Progenitor cell of endocrine pancreas (in vitro differentiated cells): ENCODE measurements at regions not wholly inside any gene's neighbourhood (a gene's known extent, or its start where the extent isn't known, plus 50 kb on each side); places are given as distances from the start of the nearest gene placed in this dataset.

Experiments
- DNase-seq: peaks from one replicate; pipeline ENCODE4 v3.0.0; 2021; ENCODE audit warnings: low spot score; ENCODE audit not compliant: unreplicated experiment
- H3K27ac Mint-ChIP-seq: 2 replicates; pipeline ENCODE4 v1.8.0; 2021; ENCODE audit warnings: mild to moderate bottlenecking, moderate library complexity, mixed read lengths
- H3K27me3 Mint-ChIP-seq: 2 replicates; pipeline ENCODE4 v1.8.0; 2021; ENCODE audit warnings: mixed read lengths
- H3K36me3 Mint-ChIP-seq: 2 replicates; pipeline ENCODE4 v1.8.0; 2022; ENCODE audit warnings: mixed read lengths; ENCODE audit not compliant: insufficient read depth
- H3K4me1 Mint-ChIP-seq: 2 replicates; pipeline ENCODE4 v1.8.0; 2021; ENCODE audit warnings: low read depth, mixed read lengths
- H3K4me3 Mint-ChIP-seq: 2 replicates; pipeline ENCODE4 v1.8.0; 2021; ENCODE audit warnings: low read depth, mild to moderate bottlenecking, moderate library complexity, mixed read lengths
- H3K9me3 Mint-ChIP-seq: 2 replicates; pipeline ENCODE4 v1.8.0; 2021; ENCODE audit warnings: low read depth, mixed read lengths
- TF ChIP-seq, protein P1 (sequence below): fragments of 200-600 bp; sonication (generic); IDR thresholded peaks from one replicate; pipeline ENCODE4 v1.5.0; 2021; ENCODE audit warnings: antibody characterized with exemption, mild to moderate bottlenecking; ENCODE audit not compliant: unreplicated experiment

DNA sequence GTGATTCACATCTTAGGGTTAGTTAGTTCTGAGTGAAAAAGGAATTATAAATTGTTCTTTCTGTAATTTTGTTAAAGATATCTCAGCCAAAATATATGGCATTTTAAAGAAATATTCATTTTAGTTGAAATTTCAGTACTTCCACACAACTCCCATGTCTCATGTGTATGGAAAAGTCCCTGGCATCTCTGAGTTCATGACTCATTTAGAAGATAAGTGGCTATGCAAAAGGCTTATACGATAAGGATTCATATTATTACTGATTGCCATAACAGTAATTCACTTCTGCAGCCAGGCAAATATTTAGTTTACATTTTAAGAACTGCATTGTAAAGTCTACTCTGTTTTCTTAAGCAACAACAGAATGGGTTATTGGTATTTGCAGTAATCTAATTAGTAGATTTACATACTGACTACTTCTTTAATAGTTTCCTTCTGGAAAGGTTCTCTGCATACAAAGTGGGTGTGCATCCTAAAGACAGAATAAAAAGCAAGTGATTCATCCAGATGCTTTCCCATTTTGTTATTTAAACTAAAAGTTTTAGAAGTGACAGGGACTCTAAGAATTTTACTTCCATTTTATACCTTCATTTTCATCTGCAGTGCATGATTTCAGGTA lies 682.4 kb upstream of the PABPC4L start:
- peaks cover 2% of the 10 kb centered on the region for H3K4me1 Mint-ChIP-seq
- no peak for DNase-seq
- H3K4me3 Mint-ChIP-seq: no peak overlapping the region
- TF ChIP-seq, protein P1, sequence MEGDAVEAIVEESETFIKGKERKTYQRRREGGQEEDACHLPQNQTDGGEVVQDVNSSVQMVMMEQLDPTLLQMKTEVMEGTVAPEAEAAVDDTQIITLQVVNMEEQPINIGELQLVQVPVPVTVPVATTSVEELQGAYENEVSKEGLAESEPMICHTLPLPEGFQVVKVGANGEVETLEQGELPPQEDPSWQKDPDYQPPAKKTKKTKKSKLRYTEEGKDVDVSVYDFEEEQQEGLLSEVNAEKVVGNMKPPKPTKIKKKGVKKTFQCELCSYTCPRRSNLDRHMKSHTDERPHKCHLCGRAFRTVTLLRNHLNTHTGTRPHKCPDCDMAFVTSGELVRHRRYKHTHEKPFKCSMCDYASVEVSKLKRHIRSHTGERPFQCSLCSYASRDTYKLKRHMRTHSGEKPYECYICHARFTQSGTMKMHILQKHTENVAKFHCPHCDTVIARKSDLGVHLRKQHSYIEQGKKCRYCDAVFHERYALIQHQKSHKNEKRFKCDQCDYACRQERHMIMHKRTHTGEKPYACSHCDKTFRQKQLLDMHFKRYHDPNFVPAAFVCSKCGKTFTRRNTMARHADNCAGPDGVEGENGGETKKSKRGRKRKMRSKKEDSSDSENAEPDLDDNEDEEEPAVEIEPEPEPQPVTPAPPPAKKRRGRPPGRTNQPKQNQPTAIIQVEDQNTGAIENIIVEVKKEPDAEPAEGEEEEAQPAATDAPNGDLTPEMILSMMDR: no peak
- H3K27ac Mint-ChIP-seq: no peak overlapping the region
- no peaks in the 10 kb centered on the region for H3K36me3 Mint-ChIP-seq
- H3K27me3 Mint-ChIP-seq: no peaks in the 10 kb centered on the region
- no peaks in the 10 kb centered on the region for H3K9me3 Mint-ChIP-seq

GRCh38 chr4:134879019-134879418 lies 677.4 kb upstream of the PABPC4L start:
- TF ChIP-seq, protein P1: no peak
- no peak overlapping the region for H3K27ac Mint-ChIP-seq
- no peaks in the 10 kb centered on the region for H3K36me3 Mint-ChIP-seq
- no peaks in the 10 kb centered on the region for H3K4me1 Mint-ChIP-seq
- H3K9me3 Mint-ChIP-seq: peaks cover 3% of the 10 kb centered on the region
- no peak overlapping the region for H3K4me3 Mint-ChIP-seq
- DNase-seq: no peak
- H3K27me3 Mint-ChIP-seq: no peaks in the 10 kb centered on the region

GRCh38 chr4:134867027-134867426 lies 665.4 kb upstream of the PABPC4L start:
- H3K9me3 Mint-ChIP-seq: no peaks in the 10 kb centered on the region
- DNase-seq: no peak
- H3K4me3 Mint-ChIP-seq: no peak overlapping the region
- no peak overlapping the region for H3K27ac Mint-ChIP-seq
- no peaks in the 10 kb centered on the region for H3K36me3 Mint-ChIP-seq
- no peaks in the 10 kb centered on the region for H3K27me3 Mint-ChIP-seq
- TF ChIP-seq, protein P1: no peak
- peaks cover 3% of the 10 kb centered on the region for H3K4me1 Mint-ChIP-seq

DNA sequence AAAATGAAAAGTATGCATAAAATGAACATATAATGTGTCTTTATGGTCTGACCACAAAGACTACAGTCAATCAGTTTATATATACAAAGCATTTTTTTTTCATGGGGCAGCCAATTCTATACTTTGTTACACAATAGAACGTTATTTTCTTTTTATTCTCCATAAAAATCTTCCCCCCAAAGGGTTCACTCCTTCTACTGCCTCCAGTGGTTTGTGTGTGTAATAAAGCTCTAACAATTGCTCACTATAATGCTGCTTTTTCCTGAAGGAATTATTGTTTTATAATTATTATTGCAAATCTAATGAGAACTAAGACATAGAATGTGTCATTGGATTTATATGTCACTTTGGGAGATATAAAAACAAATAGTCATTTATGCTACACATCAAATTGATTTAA lies 664.1 kb upstream of the PABPC4L start:
- peaks cover 3% of the 10 kb centered on the region for H3K4me1 Mint-ChIP-seq
- H3K27ac Mint-ChIP-seq: no peak overlapping the region
- no peak overlapping the region for H3K4me3 Mint-ChIP-seq
- no peaks in the 10 kb centered on the region for H3K36me3 Mint-ChIP-seq
- no peaks in the 10 kb centered on the region for H3K27me3 Mint-ChIP-seq
- no peak for DNase-seq
- no peaks in the 10 kb centered on the region for H3K9me3 Mint-ChIP-seq
- TF ChIP-seq, protein P1: peak; percentile 40

DNA sequence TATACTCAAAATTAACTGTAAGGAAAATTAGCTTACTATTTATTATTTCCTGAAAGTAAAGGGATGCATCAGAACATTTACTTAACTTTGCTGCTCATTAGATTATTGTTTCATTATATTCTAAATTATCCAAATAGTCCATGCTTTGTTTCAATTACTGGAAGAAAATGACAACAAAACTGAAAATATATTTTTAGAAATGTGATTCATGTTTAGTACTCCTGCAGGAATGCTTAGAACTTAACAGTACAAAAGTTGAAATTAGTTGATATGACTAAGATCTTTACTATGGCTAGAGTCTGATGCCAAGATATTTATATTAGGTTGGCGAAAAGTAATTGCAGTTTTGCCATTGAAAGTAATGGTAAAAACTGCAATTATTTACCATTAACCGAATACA lies 660.5 kb upstream of the PABPC4L start:
- H3K4me1 Mint-ChIP-seq: peaks cover 5% of the 10 kb centered on the region
- H3K4me3 Mint-ChIP-seq: no peak overlapping the region
- no peak overlapping the region for H3K27ac Mint-ChIP-seq
- DNase-seq: no peak
- H3K9me3 Mint-ChIP-seq: no peaks in the 10 kb centered on the region
- H3K36me3 Mint-ChIP-seq: no peaks in the 10 kb centered on the region
- TF ChIP-seq, protein P1: no peak
- H3K27me3 Mint-ChIP-seq: no peaks in the 10 kb centered on the region
